HL-60 (cell line): ENCODE measurements at regions not wholly inside any gene's neighbourhood (a gene's known extent, or its start where the extent isn't known, plus 50 kb on each side); places are given as distances from the start of the nearest gene placed in this dataset.

Experiments
- POLR2AphosphoS5 ChIP-seq: IDR thresholded peaks from 2 replicates; pipeline ENCODE4 v1.6.1; 2012; ENCODE audit warnings: low read depth
- SPI1 ChIP-seq: IDR thresholded peaks from 2 replicates; pipeline ENCODE4 v1.6.1; 2012; ENCODE audit warnings: low read depth, mild to moderate bottlenecking, borderline replicate concordance
- TF ChIP-seq, protein P1 (sequence below): IDR thresholded peaks from one replicate; pipeline ENCODE4 v1.5.1; 2011; ENCODE audit warnings: low read length, control low read depth, inconsistent platforms; ENCODE audit not compliant: insufficient read depth

DNA sequence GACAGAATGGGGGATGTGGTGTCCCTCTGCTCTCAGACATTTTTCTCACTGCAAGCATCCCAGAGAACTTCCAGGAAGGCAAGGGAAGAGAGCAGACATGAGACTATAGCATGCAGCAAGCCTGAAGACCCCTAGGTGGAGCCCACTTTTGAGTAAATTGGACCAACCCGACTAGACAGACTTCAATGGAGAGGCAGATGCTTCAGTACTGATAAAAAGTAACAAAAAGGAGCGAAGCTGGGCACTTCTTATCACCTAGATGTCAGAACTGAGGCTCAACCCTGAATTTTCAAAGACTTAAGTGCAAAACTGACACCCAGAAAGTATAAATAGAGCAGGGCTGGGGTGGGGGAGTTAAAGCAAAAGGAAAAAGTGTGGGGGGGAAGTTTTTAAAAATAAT is 130.8 kb downstream of the PMP22 start:
- TF ChIP-seq, protein P1, sequence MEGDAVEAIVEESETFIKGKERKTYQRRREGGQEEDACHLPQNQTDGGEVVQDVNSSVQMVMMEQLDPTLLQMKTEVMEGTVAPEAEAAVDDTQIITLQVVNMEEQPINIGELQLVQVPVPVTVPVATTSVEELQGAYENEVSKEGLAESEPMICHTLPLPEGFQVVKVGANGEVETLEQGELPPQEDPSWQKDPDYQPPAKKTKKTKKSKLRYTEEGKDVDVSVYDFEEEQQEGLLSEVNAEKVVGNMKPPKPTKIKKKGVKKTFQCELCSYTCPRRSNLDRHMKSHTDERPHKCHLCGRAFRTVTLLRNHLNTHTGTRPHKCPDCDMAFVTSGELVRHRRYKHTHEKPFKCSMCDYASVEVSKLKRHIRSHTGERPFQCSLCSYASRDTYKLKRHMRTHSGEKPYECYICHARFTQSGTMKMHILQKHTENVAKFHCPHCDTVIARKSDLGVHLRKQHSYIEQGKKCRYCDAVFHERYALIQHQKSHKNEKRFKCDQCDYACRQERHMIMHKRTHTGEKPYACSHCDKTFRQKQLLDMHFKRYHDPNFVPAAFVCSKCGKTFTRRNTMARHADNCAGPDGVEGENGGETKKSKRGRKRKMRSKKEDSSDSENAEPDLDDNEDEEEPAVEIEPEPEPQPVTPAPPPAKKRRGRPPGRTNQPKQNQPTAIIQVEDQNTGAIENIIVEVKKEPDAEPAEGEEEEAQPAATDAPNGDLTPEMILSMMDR, result no peak
- TF ChIP-seq POLR2AphosphoS5, result no peak
- no peak for TF ChIP-seq SPI1
